ENCODE measurements at regions not wholly inside any gene's neighbourhood (a gene's known extent, or its start where the extent isn't known, plus 50 kb on each side); places are given as distances from the start of the nearest gene placed in this dataset.

- no peak for DNase-seq (ENCODE audit: low spot score)
Observed at GRCh38 chr11:122173074-122173450, 57.0 kb upstream of the BLID start.

- no peak for DNase-seq (ENCODE audit: low spot score)
Observed at GRCh38 chr11:122172352-122173073, 56.5 kb upstream of the BLID start.

GRCh38 chr11:122170815-122171475 lies 54.9 kb upstream of the BLID start:
- peak; percentile 71 for DNase-seq (ENCODE audit: low spot score)

GRCh38 chr11:122168218-122168617 lies 52.2 kb upstream of the BLID start:
- no peak for DNase-seq (ENCODE audit: low spot score)

- peak; percentile 53 for DNase-seq (ENCODE audit: low spot score)
Observed at GRCh38 chr11:122167100-122167499, 51.1 kb upstream of the BLID start.

GRCh38 chr11:122165607-122166371 lies 49.8 kb upstream of the BLID start:
- DNase-seq (ENCODE audit: low spot score): no peak

Measured in AG20443 (cell line).